ENCODE measurements at regions not wholly inside any gene's neighbourhood (a gene's known extent, or its start where the extent isn't known, plus 50 kb on each side); places are given as distances from the start of the nearest gene placed in this dataset.

DNA sequence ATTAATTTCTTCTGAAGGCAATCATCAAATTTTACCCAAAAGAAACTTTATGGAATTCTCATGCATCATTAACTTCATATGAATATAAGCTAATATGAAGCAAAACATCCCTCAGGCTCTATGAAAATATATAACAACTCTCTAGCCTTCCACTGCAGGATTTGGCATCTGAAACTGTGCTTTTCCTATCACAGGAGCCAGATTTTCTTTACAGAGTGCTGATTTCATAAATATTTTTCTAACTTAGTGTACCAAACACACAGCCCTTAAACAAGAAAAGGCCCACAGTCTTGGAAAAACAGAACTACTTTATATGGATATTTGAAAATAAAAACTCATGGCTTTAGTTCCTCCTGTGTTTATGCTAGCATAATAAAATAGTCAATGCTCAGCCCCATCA, 559.5 kb upstream of the CHRM3 start:
- no peak for TF ChIP-seq POLR2AphosphoS5 (IDR thresholded peaks at IDR 0.05; ENCODE audit: borderline replicate concordance, low read depth, low read length)
- no peak for TF ChIP-seq EZH2 (IDR thresholded peaks at IDR 0.05)
- no peak for TF ChIP-seq FOXP2 (optimal IDR thresholded peaks at IDR 0.05; ENCODE audit: control extremely low read depth, extremely low read length, insufficient read depth)

All from SK-N-MC (cell line).